Lower leg skin (tissue), 3 donors: ENCODE measurements at regions not wholly inside any gene's neighbourhood (a gene's known extent, or its start where the extent isn't known, plus 50 kb on each side); places are given as distances from the start of the nearest gene placed in this dataset.

Experiments
- CTCF ChIP-seq, 3 donors: fragments of 450-650 bp; IDR thresholded peaks; one replicate each; pipeline ENCODE4 v1.5.1; 2016; ENCODE audit warnings: antibody characterized with exemption in 3 of 3, mild to moderate bottlenecking in 3 of 3, moderate library complexity in 2 of 3
- POLR2A ChIP-seq, 2 donors: fragments of 450-650 bp; IDR thresholded peaks; one replicate each; pipeline ENCODE4 v1.6.1; 2016 to 2017; ENCODE audit warnings: antibody characterized with exemption in 2 of 2, mild to moderate bottlenecking in 1 of 2, moderate library complexity in 1 of 2

- TF ChIP-seq POLR2A (IDR thresholded peaks at IDR 0.05), result no peak
- TF ChIP-seq CTCF (IDR thresholded peaks at IDR 0.05), result no peak
Measured at GRCh38 chr6:122005661-122006060, 393.8 kb upstream of the HSF2 start.
